ENCODE measurements at regions not wholly inside any gene's neighbourhood (a gene's known extent, or its start where the extent isn't known, plus 50 kb on each side); places are given as distances from the start of the nearest gene placed in this dataset.
"Not testable (repeated sequence)": the region's sequence is repeated elsewhere in the genome, so short reads cannot be mapped to it uniquely, and the experiment has no call there.

- DNase-seq: peak; percentile 15
Observed at GRCh38 chr2:144796164-144796563, 276.2 kb upstream of the ZEB2 start.

GRCh38 chr2:144785253-144785652, 265.3 kb upstream of the ZEB2 start:
- no peak for DNase-seq

DNA sequence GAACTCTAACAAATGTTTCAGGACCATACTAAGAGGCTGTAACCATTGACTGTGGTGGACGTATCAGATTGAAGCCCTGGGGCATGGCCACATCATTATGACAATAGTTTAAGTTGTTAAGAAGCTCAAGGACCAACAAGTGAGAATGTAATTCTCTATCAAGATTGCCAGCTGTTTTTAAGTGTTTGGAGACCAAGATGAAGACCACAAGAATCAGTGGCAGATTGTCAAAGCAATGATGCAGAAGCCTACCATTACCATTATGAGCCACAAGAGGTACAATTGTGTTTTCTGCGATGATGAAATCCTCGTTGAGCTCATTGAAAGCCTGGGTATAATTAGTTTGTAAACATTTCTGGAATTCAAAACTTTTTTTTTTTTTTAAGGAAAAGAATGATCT, 261.1 kb upstream of the ZEB2 start:
- DNase-seq: no peak

GRCh38 chr2:144776766-144777165, 256.8 kb upstream of the ZEB2 start:
- DNase-seq: no peak

- no peak for DNase-seq
Observed at GRCh38 chr2:144774809-144775208, 254.9 kb upstream of the ZEB2 start.

- DNase-seq: peak; percentile 39
Observed at GRCh38 chr2:144771348-144771747, 251.4 kb upstream of the ZEB2 start.

- peak; percentile 60 for DNase-seq
Observed at GRCh38 chr2:144770616-144771230, 250.8 kb upstream of the ZEB2 start.

GRCh38 chr2:144760939-144761338, 241.0 kb upstream of the ZEB2 start:
- DNase-seq: not testable (repeated sequence)

- no peak for DNase-seq
Observed at GRCh38 chr2:144759746-144760145, 239.8 kb upstream of the ZEB2 start.

DNA sequence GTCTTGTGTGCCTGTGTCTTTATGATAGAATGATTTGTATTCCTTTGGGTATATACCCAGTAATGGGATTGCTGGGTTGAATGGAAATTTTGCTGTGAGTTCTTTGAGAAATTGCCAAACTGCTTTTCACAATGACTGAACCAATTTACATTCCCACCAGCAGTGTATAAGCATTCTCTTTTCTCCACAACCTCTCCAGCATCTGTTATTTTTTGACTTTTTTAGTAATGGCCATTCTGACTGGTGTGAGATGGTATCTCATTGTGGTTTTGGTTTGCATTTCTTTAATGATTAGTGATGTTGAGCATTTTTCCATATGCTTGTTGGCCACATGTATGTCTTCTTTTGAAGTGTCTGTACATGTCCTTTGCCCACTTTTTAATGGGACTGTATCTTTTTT, 238.3 kb upstream of the ZEB2 start:
- DNase-seq: not testable (repeated sequence)

- DNase-seq: no peak
Observed at GRCh38 chr2:144753416-144753815, 233.5 kb upstream of the ZEB2 start.

GRCh38 chr2:144751142-144751905, 231.4 kb upstream of the ZEB2 start:
- DNase-seq: no peak

DNA sequence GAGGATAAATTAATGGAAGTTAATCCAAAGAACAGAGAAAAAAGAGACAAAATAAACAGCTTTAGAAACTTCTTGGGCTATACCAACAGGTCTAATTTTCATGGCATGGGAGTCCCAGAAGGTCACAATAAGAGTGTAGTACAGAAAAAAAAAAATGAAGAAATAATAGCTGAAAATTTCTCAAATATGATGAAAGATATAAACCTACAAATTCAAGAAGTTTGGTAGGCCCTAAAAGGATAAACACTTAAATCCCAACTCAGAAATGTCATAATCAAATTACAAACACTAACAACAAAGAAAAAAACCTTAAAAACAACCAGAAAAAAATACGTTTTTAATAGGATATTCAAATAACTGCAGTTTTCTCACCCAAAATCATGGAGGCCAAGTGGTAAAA, 229.3 kb upstream of the ZEB2 start:
- DNase-seq: no peak

- DNase-seq: no peak
Observed at GRCh38 chr2:144748443-144748842, 228.5 kb upstream of the ZEB2 start.

GRCh38 chr2:144747571-144747970, 227.7 kb upstream of the ZEB2 start:
- DNase-seq: no peak

DNA sequence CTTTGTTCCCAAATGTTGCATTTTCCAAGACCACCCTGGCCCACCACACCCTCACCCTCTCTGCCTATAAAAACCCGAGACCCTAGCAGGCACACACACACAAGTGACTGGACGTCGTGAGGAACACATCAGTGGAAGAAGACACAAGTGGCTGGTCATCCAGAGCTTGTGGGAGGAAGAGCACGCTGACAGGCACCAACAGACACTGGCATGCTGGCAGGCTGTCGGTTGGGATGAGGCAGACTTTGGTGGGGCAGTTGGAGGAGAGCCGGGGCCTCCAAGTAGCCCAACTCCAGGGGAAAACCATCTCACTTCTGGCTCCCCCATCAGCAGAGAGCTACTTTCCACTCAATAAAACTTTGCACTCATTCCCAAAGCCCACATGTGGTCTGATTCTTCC, 225.5 kb upstream of the ZEB2 start:
- DNase-seq: no peak

- no peak for DNase-seq
Observed at GRCh38 chr2:144738749-144739148, 218.8 kb upstream of the ZEB2 start.

DNA sequence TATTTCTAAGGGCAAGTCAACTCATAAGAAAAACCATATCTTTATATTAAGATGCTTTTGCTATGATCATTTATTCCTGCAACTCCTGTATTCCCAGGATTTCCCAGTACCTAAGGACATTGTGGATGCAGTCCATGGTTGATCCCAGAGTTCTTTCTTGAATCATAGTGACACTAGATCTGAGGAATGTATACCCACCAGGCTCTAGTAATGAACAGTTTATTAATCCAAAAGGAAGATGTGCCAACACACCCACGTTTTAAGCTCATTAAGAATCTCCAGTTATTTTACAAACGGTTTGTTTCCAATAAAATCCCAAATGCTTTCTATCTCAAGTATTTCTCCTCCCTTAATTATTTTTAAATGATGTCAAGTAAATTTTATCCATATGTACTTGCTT, 210.8 kb upstream of the ZEB2 start:
- DNase-seq: no peak

GRCh38 chr2:144724460-144724859, 204.5 kb upstream of the ZEB2 start:
- not testable (repeated sequence) for DNase-seq

DNA sequence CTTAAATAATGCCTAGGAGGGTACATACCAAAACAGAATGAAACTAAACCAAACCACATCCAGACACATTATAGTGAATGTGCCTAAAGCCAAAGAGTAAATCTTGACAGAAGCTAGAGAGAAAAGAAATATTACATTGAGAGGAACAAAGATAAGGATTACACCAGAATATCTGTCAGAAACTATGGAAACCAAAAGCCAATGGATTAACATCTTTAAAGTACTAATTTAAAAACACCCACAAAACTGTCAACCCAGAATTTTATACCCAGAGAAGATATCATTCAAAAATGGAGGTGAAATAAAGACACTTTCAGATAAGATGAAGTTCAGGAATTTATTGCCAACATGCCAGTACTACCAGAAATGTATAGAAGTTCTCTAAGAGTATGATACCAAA, 198.5 kb upstream of the ZEB2 start:
- DNase-seq: no peak

DNA sequence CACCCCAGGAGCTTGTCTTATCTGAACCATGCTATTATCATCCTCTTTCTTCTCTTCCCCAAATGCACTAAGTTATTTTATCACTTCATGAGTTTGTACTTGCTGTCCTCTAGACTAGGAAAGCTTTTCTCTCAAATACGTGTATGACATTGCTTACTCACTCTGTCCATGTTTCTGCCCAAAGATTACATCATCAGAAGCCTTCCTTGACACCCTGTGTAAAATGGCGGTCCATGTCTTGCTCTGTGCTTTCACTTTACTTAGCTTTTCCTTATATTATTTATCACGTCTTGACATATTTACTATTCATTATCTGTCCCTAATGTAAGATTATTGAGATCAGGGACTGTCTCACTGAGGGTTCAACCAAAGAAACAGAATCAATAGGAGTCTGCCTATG, 196.1 kb upstream of the ZEB2 start:
- no peak for DNase-seq

DNA sequence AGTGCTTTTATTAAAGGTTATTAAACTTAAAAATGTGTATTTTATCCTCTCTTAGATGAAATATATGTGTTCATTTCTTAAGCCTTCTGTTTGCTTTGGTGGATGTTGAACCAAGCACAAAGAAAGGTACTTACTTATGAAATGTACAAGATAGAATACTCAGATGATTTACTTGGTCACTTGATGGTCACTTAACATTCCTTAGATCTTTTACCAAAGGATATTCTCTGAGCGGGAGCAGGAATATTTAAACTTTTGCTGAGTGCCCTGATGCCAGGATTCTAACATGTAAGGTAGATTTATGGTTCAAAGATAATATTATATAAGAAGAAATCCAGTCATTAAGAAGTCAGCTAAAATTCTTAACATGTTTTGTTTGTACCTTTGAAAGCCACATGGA, 193.5 kb upstream of the ZEB2 start:
- DNase-seq: no peak

DNA sequence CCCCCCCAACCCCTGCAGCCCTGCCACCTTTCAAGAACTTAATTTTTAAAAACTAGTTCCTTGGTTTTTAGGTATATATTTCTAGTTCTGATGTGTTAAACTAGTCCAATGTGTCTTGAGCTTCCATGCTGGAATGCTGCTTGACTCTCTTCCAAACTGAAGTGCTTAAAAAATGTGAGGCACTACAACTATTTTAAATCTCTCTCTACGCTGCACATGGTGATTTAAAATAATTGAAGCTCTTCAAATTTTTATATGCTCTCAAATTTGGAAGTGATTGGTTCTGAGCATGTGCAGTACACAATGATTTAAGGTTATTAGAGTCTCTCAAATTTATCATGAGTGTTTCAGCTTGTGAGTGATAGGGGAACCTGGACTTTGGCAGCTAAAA, 192.6 kb upstream of the ZEB2 start:
- no peak for DNase-seq

DNA sequence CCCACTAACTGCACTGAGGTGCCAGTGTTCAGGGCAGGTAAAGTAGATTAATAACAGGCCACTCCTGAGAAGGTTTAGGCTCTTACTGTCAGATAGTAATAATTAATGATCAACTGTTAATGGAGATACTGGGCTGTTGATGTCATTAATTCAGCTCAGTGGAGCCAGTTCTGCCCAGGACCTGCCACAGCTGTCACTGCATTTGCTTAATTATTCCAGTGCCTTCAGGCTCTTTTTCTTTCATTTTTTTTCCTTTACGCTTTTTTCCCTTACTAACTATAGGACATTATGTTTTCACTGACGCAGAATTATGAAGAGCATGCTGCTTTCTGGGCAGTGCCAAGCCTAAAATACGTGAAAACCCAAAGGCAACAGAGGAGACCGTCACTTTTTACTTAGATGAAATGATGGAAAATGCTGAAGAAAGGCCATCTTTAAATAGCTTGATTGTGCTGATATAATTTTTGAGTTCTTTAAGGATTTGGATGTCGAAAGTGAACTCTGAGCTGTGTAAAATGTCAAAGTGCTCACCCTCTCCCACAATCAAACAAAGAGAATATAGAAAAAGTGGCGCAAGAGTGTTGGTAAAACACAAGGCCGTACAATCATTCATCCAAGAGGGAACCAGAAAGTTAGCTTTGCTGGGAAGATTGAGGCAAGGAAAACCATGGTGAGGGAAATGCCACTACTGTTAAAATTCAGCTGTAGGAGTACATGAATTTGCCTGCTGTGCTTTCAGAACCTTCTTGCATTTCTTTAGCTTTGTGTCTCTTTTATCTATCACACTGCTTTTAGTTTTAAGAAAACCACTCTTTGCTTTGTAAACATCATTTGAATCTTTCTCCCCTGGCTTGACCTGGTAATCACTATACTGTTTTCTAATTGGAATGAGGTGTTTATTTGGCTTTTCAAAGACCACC, 192.0 kb upstream of the ZEB2 start:
- peak; percentile 24 for DNase-seq
